T-helper 2 cell (primary cell): ENCODE measurements at regions not wholly inside any gene's neighbourhood (a gene's known extent, or its start where the extent isn't known, plus 50 kb on each side); places are given as distances from the start of the nearest gene placed in this dataset.

Experiments
- DNase-seq, 5 experiments: peaks; one replicate each; pipeline versions ENCODE4 v3.0.0 to v3.0.0-alpha.2; 2012 to 2022

DNA sequence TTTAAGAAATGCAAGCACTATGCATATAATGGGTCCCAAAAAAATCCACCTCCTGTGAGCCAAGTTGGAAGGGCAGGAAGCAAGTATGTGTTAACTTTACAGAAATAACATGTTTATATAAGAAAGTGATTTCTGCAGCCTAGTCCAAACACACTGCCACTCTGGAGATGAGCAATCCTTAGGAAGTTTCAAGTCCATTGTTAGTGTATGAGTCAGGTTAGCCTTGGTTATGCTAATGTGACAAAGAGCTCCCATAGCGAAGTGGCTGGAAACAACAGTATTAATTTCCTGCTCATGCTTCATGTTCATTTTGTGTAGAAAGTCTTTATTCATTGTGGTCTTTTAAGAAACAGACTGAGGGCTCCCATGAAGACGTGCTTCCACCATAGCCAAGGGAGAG, 121.4 kb downstream of the TBXT start:
- DNase-seq: no peak

GRCh38 chr6:166045860-166046200, 121.8 kb downstream of the TBXT start:
- no peak for DNase-seq

- no peak for DNase-seq
Observed at GRCh38 chr6:166045173-166045859, 122.3 kb downstream of the TBXT start.

GRCh38 chr6:166041277-166041676, 126.4 kb downstream of the TBXT start:
- no peak for DNase-seq

- no peak for DNase-seq
Observed at GRCh38 chr6:166040292-166040691, 127.4 kb downstream of the TBXT start.

- DNase-seq: no peak
Observed at GRCh38 chr6:166036316-166037095, 131.1 kb downstream of the TBXT start.

DNA sequence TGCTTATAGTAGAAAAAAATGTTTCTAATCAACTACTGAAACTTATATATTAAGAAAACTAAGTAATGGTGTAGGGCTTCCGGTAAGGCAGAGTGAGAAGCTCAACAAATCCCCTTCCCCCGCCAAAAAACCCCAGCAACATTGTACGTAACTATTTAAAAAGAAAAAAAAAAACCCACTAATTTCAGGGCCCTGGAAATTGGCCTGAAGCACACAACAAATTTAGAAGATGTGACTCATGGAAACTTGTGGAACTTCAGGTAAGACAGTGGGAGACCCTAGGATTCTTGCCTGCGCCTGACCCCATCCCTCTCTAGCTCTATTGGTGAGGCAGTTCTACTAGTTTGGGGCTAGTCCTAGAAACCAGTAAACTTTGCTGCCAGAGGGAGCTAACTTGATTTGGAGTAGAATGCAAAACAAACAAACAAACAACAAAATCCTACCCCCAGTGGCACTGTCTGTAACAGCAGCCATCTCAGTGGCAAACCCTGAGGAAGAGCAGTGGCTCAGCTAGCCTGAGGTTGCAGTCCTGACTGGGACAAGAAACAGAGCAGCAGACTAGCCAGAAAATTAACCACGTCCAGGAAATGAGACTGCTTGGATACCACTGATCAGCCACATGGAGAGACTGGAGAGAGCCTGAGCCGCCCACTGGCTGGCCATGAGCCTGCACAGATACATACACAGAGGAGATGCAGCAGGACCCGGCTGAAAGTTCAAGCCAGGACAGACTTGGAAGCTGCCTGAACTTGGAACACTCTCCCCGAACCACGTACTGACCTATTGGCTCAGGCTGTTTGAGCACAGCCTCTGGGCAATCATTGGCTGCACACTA, 135.1 kb downstream of the TBXT start:
- DNase-seq: no peak

- no peak for DNase-seq
Observed at GRCh38 chr6:166031275-166031674, 136.4 kb downstream of the TBXT start.

GRCh38 chr6:166029506-166029905, 138.1 kb downstream of the TBXT start:
- DNase-seq: no peak

GRCh38 chr6:166027761-166028160, 139.9 kb downstream of the TBXT start:
- no peak for DNase-seq

GRCh38 chr6:166026586-166027126, 141.0 kb downstream of the TBXT start:
- DNase-seq: no peak

DNA sequence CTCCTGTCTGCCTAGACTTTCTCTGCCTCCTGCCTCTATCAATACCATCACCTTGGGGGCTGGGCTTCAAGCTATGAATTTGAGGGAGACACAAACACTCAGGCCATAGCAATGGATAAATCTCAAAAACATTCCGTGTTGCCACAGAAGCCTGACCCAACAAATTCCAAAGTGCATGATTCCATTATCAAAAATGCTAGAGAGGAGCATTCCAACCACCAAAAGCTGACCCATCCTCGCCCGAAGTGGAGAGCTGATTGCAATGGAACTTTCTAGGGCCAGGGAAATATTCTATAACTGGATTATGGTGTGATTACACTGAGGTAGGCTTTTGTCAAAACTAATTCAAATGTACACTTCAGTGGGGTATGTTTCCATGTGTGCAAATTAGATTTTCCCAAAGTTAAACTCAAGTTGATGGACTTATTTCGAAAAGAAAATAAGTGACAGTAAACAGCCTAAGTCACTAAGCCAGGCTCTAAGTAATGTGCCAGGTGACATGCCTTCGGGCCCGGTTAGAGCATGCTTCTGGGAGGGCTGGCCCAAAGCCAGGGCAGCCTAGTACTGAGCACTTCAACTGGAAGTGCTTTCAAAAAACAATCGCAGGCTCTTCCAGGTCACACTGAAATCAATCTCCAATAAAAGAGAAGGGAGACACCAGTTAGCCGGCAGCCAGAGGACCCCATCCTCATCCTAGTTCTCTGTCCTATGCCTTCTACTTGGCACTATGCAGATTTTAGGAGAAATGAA, 142.3 kb downstream of the TBXT start:
- DNase-seq: no peak

DNA sequence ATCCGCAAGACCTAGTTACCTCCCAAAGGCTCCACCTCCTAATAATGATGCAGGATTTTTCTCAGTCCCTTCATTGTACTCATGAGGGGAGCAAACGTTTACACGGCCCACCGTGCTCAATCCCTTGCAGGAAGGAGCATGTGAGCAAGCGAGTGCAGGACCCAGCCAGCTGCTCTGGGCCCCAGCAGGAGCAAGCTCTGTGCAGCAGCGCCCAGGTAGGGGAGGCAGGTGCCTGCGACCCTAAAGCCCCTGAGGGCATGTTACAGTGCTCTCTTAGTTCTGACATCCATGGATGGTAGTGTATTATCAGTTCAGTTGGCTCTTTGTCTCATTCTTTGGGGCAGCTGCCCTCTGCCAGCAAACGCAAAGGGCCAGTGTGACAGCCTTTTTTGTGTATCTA, 143.4 kb downstream of the TBXT start:
- DNase-seq: no peak

- no peak for DNase-seq
Observed at GRCh38 chr6:166023273-166023989, 144.2 kb downstream of the TBXT start.

GRCh38 chr6:166021429-166021828, 146.2 kb downstream of the TBXT start:
- DNase-seq: no peak

DNA sequence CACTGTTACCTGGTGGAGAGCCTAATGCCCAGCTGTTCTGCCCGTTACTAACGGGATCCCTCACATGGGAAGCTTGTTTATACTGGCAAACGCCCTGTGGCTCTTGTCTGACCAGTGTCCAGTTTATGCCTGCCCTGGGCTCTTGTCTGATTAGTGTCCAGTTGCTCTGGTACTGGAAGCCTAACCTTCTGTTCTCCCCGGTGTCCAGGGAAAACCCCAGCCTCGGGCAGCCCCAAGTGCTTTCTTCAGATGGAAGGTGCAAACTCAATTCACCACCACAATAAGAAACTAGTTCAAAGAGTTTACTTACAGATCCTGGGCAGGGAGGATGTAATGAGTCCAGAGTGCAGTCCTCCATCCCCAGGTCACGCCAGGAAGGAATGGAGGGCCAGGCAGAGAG, 148.4 kb downstream of the TBXT start:
- DNase-seq: no peak

- no peak for DNase-seq
Observed at GRCh38 chr6:166017032-166017635, 150.5 kb downstream of the TBXT start.

DNA sequence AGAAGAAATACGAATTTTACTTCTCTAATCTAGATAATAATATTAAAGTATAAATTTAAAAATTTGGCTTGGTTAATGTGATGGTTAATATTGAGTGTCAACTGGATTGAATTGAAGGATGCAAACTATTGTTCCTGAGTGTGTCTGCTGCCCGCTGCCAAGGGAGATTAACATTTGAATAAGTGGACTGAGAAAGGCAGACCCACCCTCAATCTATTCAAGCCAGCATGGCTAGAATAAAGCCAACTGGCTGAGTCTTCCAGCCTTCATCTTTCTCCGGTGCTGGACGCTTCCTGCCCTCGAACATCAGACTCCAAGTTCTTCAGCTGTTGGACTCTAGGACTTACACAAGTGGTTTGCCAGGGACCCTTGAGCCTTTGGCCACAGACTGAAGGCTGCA, 152.7 kb downstream of the TBXT start:
- DNase-seq: no peak

GRCh38 chr6:166010136-166010960, 157.3 kb downstream of the TBXT start:
- no peak for DNase-seq

DNA sequence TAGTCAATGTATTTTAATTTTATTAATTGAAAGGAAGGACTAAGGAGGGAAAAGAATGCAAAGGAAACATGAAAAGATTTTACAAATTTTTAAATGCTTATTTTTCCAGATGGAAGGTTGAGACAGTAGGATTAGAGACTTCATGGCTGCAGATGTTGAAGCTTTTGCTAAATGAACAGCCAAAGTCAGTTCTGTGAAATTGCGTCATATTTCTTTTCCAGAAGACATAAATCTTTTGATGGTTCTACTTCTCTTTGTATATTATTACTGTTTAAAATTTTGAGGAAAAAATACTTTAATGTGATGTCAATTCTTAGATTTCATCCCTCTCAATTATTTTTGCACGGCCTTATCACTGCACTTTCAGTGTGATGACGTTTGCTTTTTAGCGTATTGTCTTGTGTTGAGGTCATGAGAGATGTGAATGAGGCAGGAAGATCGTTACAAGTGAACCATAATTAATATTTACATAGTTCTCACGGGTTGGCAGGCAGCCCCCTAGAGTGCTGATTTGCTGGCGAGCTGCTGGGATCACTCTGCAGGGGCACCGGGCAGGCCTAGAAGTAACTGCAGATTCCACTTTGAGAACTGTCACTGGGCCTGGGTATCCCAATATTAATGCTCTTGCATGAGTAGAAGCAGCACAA, 158.1 kb downstream of the TBXT start:
- no peak for DNase-seq
